ENCODE measurements at regions not wholly inside any gene's neighbourhood (a gene's known extent, or its start where the extent isn't known, plus 50 kb on each side); places are given as distances from the start of the nearest gene placed in this dataset.

DNA sequence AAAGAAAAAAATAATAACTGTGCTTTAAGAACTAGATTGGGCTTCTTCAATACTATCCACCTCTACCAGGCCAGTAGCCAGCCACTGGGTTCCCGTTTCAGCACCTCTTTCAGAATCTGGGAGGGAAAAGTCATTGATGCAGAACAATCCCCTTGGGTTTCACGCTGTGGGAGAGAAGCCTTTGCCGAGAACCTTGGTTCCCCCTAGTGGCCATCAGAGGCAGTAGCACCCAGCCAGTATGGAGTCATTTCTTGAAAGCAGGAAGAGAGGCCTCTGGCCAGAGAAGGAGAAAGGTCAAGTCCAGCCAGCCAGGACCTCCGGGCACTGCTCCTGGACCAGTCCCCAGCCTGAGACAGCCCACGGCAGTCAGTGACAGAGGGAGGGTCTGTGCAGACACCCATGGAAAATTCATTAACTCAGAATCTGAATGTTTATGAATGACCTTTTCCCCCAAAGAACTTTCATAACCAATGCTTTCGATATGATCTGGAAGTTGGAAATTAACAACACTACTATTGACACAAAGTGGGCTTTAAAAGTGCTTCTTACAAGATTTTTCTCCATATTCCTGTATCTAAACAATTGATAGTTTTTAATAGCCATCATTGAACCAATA is 51.2 kb upstream of the CDH5 start:
- Mint-ChIP-seq H3K4me1 (ENCODE audit: low read depth) (no peaks in the 10 kb centered on the region), H3K27ac (no peak overlapping the region), H3K4me3 (no peak overlapping the region), H3K9me3 (no peaks in the 10 kb centered on the region), H3K27me3 (ENCODE audit: insufficient read depth) (peaks cover 30% of the 10 kb centered on the region), H3K36me3 (ENCODE audit: low read depth) (no peaks in the 10 kb centered on the region)
- TF ChIP-seq, protein P1, sequence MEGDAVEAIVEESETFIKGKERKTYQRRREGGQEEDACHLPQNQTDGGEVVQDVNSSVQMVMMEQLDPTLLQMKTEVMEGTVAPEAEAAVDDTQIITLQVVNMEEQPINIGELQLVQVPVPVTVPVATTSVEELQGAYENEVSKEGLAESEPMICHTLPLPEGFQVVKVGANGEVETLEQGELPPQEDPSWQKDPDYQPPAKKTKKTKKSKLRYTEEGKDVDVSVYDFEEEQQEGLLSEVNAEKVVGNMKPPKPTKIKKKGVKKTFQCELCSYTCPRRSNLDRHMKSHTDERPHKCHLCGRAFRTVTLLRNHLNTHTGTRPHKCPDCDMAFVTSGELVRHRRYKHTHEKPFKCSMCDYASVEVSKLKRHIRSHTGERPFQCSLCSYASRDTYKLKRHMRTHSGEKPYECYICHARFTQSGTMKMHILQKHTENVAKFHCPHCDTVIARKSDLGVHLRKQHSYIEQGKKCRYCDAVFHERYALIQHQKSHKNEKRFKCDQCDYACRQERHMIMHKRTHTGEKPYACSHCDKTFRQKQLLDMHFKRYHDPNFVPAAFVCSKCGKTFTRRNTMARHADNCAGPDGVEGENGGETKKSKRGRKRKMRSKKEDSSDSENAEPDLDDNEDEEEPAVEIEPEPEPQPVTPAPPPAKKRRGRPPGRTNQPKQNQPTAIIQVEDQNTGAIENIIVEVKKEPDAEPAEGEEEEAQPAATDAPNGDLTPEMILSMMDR (IDR thresholded peaks at IDR 0.05): peak; percentile 98
- DNase-seq: peak; percentile 53

DNA sequence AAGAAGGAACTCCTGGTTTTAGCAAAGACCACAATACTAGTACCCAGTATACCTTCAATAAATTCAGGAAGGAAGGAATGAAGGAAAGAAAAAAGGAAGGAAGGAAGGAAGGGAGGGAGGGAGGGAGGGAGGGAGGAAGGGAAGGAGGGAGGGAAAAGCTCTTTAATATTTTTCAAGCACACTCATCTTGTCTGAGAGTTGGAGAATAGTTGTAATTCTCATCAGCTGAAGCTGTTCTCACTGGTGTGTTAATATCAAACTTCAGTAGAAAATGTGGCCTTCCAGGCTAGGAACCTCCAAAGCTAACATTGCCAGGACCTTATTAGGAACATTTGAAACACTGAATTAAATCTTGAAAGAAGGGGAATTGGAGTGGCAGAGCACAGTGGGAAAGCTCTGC is 55.2 kb upstream of the CDH5 start:
- Mint-ChIP-seq H3K9me3 (no peaks in the 10 kb centered on the region), H3K36me3 (ENCODE audit: low read depth) (no peaks in the 10 kb centered on the region), H3K4me3 (no peak overlapping the region), H3K4me1 (ENCODE audit: low read depth) (no peaks in the 10 kb centered on the region), H3K27ac (no peak overlapping the region), H3K27me3 (ENCODE audit: insufficient read depth) (peaks cover 41% of the 10 kb centered on the region)
- no peak for DNase-seq
- TF ChIP-seq, protein P1 (IDR thresholded peaks at IDR 0.05): no peak

DNA sequence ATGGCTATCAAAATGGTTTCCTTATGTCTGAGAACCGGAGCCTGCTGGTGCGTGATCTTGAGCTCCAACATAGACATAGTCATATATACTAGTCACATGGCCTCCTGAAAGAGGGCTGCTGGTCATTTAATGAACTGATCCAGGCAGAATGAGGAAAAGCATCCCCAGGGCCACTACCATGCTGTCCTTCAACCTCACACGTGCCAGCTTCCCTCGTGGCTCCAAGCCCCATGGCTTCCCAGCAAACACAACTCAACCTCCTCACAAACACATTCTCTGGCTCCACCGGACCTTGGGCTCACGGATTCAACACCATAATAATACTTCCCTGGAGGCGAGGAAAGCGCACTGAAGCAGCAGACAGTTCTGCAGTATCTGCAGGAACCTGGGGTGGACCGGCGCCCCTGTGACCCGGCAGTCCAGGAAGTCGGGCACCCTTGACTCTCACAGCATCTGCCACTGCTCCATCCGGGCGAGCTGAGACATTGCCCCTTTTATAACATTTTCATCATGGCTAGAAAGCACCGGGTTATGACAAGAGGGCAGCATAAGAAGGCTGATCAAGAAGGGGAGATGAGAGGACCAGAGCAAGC is 57.2 kb upstream of the CDH5 start:
- H3K4me3 Mint-ChIP-seq: no peak overlapping the region
- no peaks in the 10 kb centered on the region for H3K4me1 Mint-ChIP-seq (ENCODE audit: low read depth)
- TF ChIP-seq, protein P1 (IDR thresholded peaks at IDR 0.05): no peak
- DNase-seq: no peak
- H3K27me3 Mint-ChIP-seq (ENCODE audit: insufficient read depth): peaks cover 51% of the 10 kb centered on the region
- no peak overlapping the region for H3K27ac Mint-ChIP-seq
- H3K9me3 Mint-ChIP-seq: no peaks in the 10 kb centered on the region
- H3K36me3 Mint-ChIP-seq (ENCODE audit: low read depth): no peaks in the 10 kb centered on the region

DNA sequence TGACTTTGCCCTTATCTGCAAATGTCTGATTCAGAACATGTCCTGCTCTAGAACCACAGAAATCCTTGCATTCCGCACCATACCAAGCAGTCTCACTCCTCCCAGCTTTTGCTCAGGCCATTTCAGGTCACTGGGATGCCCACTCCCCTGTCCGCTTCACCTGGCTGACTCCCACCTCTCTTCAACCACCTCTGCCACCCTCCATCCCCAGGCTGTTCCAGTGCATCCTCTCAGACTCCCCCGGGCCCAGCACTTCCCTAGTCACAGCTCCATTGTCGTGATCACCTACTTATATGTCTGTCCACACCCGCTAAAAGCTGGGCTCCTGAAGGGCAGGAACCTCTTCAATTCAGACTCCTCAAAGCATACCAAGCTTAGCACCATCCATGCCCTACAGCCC is 58.4 kb upstream of the CDH5 start:
- Mint-ChIP-seq H3K4me1 (ENCODE audit: low read depth) (no peaks in the 10 kb centered on the region), H3K9me3 (no peaks in the 10 kb centered on the region), H3K4me3 (no peak overlapping the region), H3K27me3 (ENCODE audit: insufficient read depth) (peaks cover 49% of the 10 kb centered on the region), H3K36me3 (ENCODE audit: low read depth) (no peaks in the 10 kb centered on the region), H3K27ac (no peak overlapping the region)
- DNase-seq: no peak
- TF ChIP-seq, protein P1 (IDR thresholded peaks at IDR 0.05): no peak

DNA sequence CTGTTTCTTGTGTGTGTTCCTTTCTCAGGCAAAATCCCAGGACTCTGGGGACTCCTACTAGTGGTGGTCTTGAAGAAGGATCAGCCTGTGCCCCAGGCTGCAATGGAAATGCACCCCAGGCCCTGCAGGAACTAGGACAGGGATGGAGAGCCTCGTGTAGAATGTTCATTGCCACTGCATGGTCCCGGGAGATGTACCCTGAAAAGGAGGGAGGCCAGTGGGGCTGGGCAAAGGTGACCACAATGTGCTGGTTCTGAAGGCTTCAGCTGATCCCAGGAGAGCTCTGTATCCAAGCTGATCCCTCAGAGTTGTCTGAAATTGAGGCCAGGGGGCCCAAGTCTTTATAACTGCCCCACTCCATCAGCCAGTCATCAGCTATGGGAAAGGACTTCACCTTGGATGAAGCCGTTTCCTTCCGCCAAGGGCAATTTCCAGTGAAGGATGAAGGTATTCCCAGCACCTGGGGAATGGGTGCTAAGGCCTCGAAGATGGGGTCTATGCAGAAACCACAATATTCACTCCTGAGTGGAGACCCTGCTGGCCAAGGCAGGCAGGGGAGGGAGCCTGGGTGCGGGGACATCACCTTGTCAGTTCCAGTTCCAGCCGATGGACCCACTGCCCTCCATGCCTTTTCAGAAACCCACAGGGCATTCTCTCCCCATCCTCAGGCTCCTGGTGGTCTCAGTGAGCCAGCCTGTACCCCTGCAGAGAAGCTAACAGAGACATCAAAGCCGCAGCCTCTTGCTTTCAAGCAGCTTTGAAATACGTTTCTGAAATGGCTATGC is 59.9 kb upstream of the CDH5 start:
- Mint-ChIP-seq H3K4me1 (ENCODE audit: low read depth) (no peaks in the 10 kb centered on the region), H3K36me3 (ENCODE audit: low read depth) (no peaks in the 10 kb centered on the region), H3K27me3 (ENCODE audit: insufficient read depth) (peaks cover 56% of the 10 kb centered on the region), H3K4me3 (no peak overlapping the region), H3K9me3 (no peaks in the 10 kb centered on the region), H3K27ac (no peak overlapping the region)
- TF ChIP-seq, protein P1 (IDR thresholded peaks at IDR 0.05): no peak
- no peak for DNase-seq
